ENCODE measurements at regions not wholly inside any gene's neighbourhood (a gene's known extent, or its start where the extent isn't known, plus 50 kb on each side); places are given as distances from the start of the nearest gene placed in this dataset.

DNA sequence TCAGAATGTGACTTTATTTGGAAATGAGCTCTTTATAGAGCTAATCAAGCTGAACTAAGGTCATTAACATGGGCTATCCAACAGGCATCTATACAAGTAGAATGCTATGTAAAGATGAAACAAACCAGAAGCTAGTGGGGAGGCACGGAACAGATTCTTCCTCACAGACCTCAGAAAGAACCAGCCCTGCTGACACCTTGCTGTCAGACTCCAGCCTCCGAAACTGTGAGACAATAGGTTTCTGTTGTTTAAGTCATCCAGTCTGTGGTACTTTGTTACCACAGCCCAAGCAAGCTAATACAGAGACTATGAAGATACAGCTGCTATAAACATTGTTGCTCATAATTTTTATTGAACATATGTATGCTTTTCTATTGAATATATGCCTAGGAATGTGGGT lies 406.3 kb upstream of the CHRM3 start:
- H3K56ac ChIP-seq (ENCODE audit: insufficient read length, low read depth, low read length): no peak overlapping the region
- WGBS (ENCODE audit: extremely low coverage, insufficient read length, low lambda C conversion rate): no CpG with 5 or more reads among the region's 2 CpGs
- H2BK120ac ChIP-seq (ENCODE audit: low read depth, low read length, poor library complexity, severe bottlenecking): no peak overlapping the region
- H2BK15ac ChIP-seq (ENCODE audit: low read depth, low read length): no peak overlapping the region
- H3K27ac ChIP-seq (ENCODE audit: insufficient read length, low read depth, low read length): no peak overlapping the region
- Mint-ChIP-seq H3K9me3 (no peaks in the 10 kb centered on the region; a peak in 1 of 5 replicates), H3K4me3 (no peak overlapping the region), H3K36me3 (ENCODE audit: insufficient read depth in 1 of 3, low read depth in 3 of 3) (no peaks in the 10 kb centered on the region), H3K27ac (no peak overlapping the region), H3K4me1 (no peaks in the 10 kb centered on the region), H3K27me3 (ENCODE audit: low read depth) (no peaks in the 10 kb centered on the region)
- H2AFZ ChIP-seq (ENCODE audit: low read length): no peak overlapping the region
- H2BK20ac ChIP-seq (ENCODE audit: low read depth, low read length, poor library complexity, severe bottlenecking): no peak overlapping the region
- H3K79me1 ChIP-seq (ENCODE audit: insufficient read depth, low read depth, low read length, poor library complexity, severe bottlenecking): no peaks in the 10 kb centered on the region
- H3T11ph ChIP-seq (ENCODE audit: low read length): no peak overlapping the region
- H3K4ac ChIP-seq (ENCODE audit: low read depth, low read length): no peak overlapping the region
- H4K8ac ChIP-seq (replicated peaks; ENCODE audit: insufficient read length, low read depth, low read length): no peak overlapping the region
- H3K79me2 ChIP-seq (ENCODE audit: insufficient read depth, low read length): no peaks in the 10 kb centered on the region
- no peaks in the 10 kb centered on the region for H3K27me3 ChIP-seq (ENCODE audit: insufficient read depth, low read length)
- H3K14ac ChIP-seq (ENCODE audit: insufficient read depth, low read length): no peak overlapping the region
- no peak overlapping the region for H3K4me2 ChIP-seq (ENCODE audit: insufficient read depth, insufficient read length, low read length)
- no peak overlapping the region for H3K9ac ChIP-seq (ENCODE audit: extremely low read depth, insufficient read length, low read length)
- no peaks in the 10 kb centered on the region for H3K4me1 ChIP-seq (ENCODE audit: insufficient read depth, low read length)
- no peaks in the 10 kb centered on the region for H4K20me1 ChIP-seq (ENCODE audit: control insufficient read depth, insufficient read depth, insufficient read length)
- H3K9me3 ChIP-seq (ENCODE audit: control insufficient read depth, low read depth, low read length): no peaks in the 10 kb centered on the region
- H4K5ac ChIP-seq (ENCODE audit: insufficient read length, low read depth, low read length): no peak overlapping the region
- H2AK5ac ChIP-seq (ENCODE audit: insufficient read length, low read length): no peak overlapping the region
- H3K23ac ChIP-seq (ENCODE audit: insufficient read length, low read depth, low read length): no peak overlapping the region
- no peak overlapping the region for H3K18ac ChIP-seq (ENCODE audit: insufficient read length, low read depth, low read length)
- no peaks in the 10 kb centered on the region for H3K23me2 ChIP-seq (ENCODE audit: insufficient read length, low read depth, low read length, poor library complexity, severe bottlenecking)
- H4K91ac ChIP-seq (ENCODE audit: insufficient read length, low read depth, low read length): no peak overlapping the region
- H2BK5ac ChIP-seq (ENCODE audit: insufficient read length, low read length): no peak overlapping the region
- no peak for DNase-seq
- TF ChIP-seq, protein P1, sequence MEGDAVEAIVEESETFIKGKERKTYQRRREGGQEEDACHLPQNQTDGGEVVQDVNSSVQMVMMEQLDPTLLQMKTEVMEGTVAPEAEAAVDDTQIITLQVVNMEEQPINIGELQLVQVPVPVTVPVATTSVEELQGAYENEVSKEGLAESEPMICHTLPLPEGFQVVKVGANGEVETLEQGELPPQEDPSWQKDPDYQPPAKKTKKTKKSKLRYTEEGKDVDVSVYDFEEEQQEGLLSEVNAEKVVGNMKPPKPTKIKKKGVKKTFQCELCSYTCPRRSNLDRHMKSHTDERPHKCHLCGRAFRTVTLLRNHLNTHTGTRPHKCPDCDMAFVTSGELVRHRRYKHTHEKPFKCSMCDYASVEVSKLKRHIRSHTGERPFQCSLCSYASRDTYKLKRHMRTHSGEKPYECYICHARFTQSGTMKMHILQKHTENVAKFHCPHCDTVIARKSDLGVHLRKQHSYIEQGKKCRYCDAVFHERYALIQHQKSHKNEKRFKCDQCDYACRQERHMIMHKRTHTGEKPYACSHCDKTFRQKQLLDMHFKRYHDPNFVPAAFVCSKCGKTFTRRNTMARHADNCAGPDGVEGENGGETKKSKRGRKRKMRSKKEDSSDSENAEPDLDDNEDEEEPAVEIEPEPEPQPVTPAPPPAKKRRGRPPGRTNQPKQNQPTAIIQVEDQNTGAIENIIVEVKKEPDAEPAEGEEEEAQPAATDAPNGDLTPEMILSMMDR (conservative IDR thresholded peaks at IDR 0.05): no peak
- no peak overlapping the region for H2BK12ac ChIP-seq (ENCODE audit: insufficient read length, low read depth, low read length)
